ENCODE measurements at regions not wholly inside any gene's neighbourhood (a gene's known extent, or its start where the extent isn't known, plus 50 kb on each side); places are given as distances from the start of the nearest gene placed in this dataset.
"Not testable (repeated sequence)": the region's sequence is repeated elsewhere in the genome, so short reads cannot be mapped to it uniquely, and the experiment has no call there.

DNA sequence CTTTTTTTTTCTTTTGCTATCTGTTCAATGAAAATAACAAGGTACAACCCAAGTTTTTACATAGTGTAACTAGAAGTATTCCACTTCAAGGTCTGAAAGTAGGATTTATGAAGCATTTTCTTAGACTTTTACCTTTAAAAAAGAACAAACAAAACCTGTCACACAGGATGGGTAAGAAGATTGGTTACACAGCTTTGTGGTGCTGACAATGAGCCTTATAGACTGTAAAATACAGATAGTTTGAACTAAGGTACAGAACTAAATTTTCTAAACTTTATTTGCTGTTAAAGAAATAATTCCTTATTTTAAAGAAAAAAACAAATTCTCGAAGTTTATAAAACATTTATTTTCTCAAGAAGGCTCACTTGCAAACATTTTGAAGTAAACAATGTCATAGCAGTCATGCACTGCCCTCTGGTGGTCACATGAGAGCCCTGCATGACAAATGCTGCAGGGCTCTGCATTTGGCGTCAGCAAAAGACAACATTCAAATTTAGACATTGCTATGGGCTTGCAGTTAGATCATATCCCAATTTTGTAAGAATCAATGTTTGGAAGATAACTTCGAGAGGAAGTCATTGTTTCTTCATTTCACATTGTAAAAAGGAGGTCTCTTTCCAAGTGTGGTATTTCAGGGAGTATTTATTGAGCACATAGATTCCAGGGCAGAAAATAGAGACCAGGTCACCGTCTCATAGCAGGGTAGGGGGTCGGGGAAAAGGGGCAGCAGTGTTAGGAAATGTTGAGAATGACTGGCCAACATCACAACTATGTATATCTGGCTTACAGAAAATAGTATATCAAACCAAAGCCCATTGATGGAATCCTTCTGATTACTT is 115.3 kb upstream of the FMN2 start:
- no peak for DNase-seq (ENCODE audit: low read depth in 4 of 4, low spot score in 1 of 4)

DNA sequence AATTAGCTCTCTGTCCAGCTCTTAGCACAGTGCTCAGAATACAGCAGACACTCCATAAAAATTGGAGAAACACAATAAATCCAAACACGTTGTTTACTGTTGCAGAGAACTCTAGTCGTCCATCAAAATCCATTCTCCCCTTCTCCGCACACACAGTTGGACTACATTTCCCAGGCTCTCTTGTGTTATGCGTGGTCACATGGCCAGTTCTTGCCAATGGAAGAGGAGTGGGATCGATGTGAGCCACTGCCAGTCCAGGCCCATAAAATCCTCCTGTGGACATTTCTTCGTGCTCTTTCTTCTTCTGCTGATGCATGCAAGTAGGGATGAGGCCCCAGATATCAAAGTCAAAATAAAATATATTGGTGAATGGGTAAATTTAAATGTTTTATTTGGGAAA is 114.3 kb upstream of the FMN2 start:
- no peak for DNase-seq (ENCODE audit: low read depth in 4 of 4, low spot score in 1 of 4)

DNA sequence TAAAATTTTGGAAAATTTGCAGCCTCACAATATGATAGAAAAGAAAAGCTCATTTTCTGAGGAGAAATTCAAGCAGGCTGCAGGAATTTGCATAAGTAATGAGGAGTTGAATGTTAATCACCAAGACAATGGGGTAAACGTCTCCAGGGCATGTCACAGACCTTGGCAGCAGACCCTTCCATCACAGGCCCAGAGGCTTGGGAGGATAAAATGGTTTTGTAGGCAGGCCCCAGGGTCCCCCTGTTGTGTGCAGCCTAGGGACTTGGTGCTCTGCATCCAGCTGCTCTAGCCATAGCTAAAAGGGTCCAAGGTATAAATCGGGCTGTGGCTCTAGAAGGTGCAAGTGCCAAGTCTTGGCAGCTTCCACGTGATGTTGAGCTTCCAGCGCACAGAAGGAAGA is 112.2 kb upstream of the FMN2 start:
- no peak for DNase-seq (ENCODE audit: low read depth in 4 of 4, low spot score in 1 of 4)

DNA sequence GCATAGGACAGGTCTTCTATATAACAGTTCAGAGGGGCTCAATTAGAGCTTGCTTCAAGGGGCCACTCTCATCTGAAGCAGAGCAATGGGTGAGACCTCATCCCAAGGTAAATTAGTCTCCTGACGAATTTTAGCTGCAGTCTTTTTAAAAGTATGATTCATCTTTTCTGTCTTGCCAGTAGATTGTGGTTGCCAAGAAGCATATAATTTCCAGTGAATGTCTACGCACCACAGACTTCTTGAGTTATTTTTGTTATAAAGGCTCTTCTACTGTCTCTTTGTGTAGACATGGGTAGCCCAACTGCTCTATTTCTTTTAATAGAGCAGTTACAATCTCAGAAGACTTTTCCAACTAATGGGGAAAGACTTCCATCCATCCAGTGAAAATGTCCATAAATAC is 108.9 kb upstream of the FMN2 start:
- DNase-seq (ENCODE audit: low read depth in 4 of 4, low spot score in 1 of 4), result no peak

DNA sequence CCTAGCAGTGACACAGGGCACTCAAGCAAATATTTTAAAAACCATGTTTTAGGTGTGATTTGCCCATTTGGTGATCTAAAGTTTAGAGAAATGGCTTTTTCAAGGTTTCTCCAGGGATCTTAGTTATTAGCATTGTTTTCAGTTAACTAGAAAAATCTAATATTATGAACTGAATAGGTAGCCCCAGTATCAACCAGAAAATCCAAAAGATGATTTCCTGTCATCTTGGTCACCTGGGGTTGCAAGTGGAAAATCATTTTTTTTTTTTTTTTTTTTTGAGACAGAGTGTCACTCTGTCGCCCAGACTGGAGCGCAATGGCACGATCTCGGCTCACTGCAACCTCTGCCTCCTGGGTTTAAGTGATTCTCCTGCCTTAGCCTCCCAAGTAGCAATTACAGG is 106.6 kb upstream of the FMN2 start:
- DNase-seq (ENCODE audit: low read depth in 4 of 4, low spot score in 1 of 4), result no peak

DNA sequence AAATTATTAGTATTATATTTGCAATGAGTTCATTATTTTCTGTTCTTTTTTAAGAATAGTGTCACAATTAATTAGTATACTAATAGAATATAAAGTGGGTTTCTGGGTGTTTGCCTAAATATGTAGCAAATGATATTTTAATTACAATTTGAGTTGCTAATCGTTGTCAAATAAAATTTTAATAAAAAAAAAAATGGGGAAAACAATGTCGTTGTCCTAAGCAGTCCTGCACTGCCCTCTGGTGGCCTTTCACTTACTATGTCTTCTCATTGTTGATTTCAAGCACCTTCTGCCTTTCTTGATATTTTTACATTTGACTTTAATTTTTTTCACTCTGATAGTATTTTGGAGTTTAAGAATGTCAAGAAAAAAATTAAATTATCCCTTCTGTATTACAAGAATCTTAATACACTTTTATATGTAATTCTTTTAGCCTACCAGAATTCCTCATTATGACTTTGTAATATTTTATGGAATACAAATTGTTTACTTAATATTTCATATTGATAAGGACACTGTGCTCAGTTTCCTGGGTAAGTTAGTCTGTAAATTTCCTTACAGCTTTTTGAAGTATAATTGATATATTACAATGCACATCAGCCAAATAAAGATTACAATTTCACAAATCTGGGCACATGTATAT is 104.5 kb upstream of the FMN2 start:
- DNase-seq (ENCODE audit: low read depth in 4 of 4, low spot score in 1 of 4), result no peak

DNA sequence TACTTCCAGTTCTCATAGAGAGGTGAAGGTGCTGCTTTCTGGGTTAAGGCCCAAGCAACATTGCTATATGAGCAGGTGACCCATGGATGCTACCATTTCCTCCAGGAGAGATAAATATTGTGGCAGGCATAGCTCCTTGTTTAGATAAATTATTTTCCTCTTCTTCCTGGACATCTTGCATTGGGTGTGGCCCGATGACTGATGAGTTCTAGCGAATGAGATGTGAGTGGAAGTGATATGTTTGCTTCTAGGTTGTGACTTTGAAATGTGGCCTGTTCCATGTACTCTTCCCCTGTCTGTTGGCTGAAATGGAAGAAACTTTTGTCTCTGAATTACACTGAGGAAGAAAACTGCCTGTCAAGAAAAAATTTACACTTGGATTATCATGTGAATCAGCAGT is 101.7 kb upstream of the FMN2 start:
- DNase-seq (ENCODE audit: low read depth in 4 of 4, low spot score in 1 of 4), result no peak

DNA sequence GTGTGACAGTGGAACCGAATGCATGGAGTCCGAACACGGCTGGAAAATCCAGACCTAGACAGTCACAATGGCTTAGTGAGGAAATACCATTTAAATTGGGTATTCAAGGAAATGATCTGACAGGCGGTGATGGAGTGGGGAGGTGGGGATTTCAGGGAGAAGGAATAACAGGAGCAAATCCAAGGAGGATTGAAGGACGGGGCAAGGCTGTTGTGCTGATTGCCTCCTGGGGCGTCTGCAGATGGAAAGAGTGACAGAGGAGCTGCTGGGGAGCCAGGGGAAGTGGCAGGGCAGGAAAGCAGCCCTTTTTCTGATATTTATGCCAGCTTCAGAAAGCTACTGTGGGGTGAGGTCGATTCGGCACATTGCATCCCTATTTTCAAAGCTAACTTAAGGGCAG is 99.1 kb upstream of the FMN2 start:
- DNase-seq (ENCODE audit: low read depth in 4 of 4, low spot score in 1 of 4), result not testable (repeated sequence)

DNA sequence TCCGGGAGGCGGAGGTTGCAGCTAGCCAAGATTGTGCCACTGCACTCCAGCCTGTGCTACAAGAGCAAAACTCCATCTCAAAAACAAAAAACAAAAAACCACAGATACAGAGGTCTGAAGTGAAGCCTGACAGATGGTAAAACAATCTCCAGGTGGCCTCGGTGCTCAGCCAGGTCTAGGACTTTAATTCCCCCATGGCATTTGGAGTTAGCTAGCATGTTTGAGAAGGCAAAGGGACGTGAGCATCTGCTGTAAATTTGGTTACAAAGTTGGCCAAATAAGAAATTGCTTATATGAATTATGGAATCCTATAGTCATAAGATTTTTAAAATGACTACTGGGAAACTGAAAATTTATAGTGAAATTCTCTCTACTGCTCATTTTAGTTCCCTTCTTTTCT is 98.3 kb upstream of the FMN2 start:
- no peak for DNase-seq (ENCODE audit: low read depth in 4 of 4, low spot score in 1 of 4)

DNA sequence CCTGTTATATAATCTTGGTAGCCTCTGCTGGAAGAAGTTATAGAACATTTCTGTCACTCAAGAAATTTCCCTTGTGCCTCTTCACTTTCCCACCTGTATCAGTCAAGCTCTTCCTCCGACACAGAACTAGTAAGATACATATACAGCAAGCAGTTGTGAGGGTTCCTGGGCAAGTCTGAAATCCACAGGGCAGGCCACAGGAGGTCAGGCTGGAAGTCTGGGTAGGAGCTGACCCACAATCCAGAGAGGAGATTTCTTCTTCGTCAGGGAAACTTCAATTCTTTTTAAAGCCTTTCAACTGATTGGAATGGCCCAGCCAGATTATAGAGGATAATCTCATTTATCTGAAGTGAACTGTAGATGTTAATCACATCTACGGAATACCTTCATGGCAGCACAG is 96.4 kb upstream of the FMN2 start:
- no peak for DNase-seq (ENCODE audit: low read depth in 4 of 4, low spot score in 1 of 4)

DNA sequence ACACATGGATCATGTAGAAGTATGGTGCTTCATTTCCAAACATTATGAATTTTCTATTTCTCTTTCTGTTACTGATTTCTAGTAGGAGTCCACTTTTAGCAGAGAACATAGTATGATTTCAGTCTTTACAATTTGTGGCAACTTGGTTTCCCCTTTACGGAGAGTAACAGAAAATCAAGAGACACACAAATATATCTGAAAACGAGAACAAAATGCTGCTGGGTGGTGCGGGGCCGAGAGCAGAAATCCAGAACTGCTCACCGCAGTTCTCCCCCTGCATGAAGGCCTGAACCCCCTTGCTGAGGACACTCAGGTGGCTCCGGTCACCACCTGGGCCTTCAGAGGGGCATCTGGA is 94.5 kb upstream of the FMN2 start:
- DNase-seq (ENCODE audit: low read depth in 4 of 4, low spot score in 1 of 4), result no peak

DNA sequence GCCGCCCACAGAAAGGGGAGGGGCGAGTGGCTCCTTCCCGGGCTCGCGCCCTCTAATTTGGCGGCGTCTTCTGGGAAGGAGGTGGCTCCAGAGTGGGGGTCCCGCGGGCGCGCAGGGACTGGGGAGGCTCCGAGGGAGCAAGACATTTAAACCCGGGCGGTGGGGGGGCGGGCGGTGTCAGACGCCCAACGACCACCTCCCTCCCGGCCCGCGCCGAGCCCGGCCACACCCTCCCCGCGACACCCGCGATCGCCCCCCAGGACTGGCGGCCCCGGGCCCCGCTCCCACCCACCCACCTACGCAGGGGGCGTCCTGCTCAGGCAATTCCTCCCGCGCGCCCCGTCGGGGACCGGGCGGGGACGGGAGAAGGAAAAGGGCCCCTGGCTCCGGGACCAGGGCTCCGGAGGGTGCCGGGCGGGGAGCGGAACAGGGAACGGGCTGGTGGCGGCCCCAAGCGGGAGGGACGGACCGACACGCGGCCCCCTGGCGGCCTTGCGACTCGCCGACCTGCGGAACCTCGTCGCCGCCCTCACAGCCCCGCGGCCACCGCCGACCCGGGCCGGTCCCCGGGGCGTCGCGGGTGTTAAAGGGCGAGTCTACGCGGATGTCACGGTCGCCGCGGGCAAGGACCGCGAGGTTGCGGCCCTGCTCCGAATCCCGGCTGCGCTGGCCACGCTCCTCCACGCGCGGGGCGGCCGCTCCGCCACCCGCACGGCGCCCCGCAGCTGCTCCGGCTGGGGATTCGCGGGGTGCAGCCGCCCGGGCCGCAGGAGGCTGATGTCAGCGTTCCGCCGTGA is 94.0 kb upstream of the FMN2 start:
- no peak for DNase-seq (ENCODE audit: low read depth in 4 of 4, low spot score in 1 of 4)

DNA sequence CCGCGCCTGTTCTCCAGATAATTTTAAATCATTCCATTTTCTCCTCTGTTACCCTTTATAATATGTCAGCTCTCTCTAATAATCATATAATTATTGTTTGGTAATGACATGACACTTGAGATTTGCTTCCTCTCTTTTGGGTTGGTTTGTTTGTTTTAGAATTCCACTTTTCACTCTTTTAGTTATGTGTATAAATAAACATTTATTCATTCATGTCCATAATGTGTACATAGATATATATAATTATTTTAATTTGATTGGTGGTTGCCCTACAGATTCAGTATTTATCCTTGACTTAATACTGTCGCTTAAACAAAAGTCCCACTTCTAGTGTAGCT is 93.4 kb upstream of the FMN2 start:
- no peak for DNase-seq (ENCODE audit: low read depth in 4 of 4, low spot score in 1 of 4)

DNA sequence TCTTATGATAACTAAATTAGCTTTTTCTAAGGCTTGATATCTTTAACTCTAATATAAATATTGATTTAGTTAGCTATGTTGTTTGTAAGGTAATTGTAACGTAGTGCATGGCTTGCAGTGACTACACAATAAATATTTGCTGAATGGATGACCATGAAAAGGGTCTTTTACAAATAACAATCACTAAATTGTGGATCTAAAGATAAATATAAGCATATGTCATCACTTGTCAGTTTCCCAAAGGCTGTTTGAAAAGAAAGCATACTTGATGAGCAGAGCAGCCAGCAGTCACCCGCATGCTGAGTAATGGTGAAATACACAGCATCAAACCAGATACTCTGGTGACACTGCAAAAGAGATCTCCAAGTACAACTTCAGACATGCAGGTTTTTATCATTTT is 92.5 kb upstream of the FMN2 start:
- no peak for DNase-seq (ENCODE audit: low read depth in 4 of 4, low spot score in 1 of 4)

DNA sequence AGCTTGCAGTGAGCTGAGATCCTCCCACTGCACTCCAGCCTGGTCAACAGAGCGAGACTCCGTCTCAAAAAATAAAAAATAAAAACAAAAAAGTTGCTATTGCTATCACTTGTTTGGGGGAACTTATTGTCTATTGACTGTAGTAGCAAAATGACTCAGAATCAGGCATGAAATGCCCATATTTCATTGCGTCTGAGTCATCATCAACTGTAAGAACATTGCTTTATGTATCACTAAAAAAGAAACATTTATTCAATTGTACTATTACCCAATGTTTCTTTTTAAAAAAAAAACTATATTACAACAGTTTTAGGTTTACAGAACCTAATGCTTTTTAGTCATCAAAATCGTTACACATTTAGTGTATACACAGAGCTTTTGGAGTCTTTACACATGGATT is 91.0 kb upstream of the FMN2 start:
- DNase-seq (ENCODE audit: low read depth in 4 of 4, low spot score in 1 of 4), result no peak

DNA sequence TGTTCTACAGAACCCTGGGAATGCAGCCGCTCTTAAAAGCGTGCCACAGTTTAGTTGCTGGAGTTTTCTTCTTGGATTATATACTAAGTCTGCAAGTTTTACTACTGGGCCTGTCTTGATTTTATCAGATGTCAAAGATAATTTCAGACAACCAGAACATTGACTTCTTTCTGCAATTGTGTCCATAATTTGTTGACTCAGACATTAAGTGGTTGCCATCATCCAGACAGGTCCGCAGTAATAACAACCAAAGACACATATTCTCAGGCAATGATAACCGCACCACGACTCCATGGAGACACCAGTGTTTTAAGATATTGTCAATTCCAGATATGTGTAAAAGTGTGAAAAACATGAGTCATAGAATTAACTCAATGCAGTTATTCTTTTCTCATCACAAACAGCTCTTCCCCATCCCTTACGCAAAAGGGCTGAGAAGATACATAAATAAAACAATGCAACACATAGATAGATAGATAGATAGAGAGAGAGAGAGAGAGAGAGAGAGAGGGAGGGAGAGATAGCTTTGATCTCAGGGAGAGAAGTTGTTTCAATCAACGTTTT is 90.4 kb upstream of the FMN2 start:
- DNase-seq (ENCODE audit: low read depth in 4 of 4, low spot score in 1 of 4), result no peak

DNA sequence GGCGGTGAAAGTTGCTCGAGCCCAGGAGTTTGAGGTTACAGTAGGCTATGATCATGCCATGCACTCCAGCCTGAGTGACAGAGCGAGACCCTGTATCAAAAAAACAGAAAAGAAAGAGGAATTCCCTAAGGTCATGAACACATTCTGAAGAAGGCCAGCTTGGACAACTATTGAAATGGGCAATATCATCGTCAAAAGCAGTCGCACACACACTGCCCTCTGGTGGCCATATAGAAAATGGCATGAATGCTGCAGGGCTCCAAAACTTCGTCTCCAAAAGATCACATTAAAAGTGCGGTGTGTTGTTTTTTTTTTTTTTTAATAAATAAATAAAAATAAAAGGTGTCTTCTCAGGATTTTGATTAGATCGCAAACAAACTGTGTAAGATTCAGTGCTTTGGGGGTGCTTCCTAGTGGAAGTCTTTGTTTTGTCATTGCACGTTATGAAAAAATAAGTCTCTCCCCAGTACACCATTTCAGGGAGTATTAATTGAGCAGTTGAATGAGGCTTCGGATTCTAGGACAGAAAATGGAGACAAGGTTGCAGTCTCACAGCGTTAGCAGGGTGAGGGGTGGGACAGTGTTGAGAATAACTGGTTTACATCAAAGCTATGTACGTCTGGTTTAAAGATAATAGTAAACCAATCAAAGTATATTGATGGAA is 87.5 kb upstream of the FMN2 start:
- no peak for DNase-seq (ENCODE audit: low read depth in 4 of 4, low spot score in 1 of 4)

DNA sequence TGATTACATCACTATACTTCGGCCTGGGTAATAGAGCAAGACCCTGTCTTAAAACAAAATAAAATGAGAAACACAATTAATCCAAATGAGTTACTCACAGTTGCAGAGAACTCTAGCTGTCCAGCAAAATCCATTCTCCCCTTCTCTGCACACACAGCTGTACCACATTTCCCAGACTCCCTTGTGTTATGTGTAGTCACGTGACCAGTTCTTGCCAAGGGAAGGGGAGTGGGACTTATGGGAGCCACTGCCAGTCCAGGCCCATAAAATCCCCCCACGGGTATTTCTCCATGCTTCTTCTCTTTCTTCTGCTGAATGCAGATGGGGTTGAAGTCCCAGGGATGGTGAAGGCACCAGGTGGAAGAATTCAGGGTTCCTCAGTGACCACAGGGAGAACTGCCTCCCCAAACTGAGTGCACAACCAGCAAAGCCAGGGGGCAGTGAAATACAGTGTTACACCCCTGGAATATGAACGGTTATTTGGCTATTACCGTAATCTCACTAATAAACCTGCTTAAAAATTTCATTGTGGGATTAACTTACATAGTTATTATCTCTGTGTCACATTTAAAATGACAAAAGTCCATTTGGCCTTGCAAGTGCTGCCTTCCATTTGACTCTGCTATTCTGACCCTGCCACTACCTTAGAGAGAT is 85.6 kb upstream of the FMN2 start:
- DNase-seq (ENCODE audit: low read depth in 4 of 4, low spot score in 1 of 4), result no peak

DNA sequence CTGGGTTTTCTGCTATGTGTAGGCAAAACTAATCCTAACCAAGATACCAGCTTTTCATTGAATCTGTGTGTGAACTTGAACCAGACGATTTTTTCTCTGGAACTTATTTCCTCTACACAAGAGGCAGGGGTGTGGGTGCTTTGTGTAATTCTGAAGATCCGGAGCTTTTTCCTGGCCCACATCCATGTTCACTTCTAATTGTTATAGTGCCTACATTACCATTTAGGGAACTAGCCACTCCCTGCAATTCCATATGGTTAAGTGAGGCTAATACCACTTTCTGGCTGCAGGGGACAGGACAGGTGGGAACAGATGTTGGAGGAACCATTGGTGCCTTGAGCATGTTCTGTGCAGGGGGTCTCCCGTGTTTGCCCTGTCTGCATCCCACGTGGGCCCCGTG is 83.4 kb upstream of the FMN2 start:
- DNase-seq (ENCODE audit: low read depth in 4 of 4, low spot score in 1 of 4), result no peak

DNA sequence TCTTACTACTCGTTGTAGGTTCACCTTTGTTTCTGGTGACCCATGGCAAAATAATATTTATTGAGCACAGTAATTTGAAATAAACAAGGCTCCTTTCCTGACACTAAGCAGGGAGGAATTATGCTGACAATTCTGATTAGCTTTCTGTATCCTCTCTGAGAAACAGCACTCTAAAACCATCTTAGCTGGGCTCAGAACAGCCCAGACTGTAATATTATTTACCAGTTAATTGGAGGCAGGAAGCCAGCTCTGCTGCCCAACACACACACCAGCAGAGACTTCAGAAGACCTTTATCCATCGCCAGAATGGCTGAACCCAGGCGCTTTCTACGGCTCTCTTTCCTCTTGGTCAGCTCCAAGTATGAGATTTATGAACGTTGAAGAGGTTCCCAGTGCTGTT is 77.6 kb upstream of the FMN2 start:
- DNase-seq (ENCODE audit: low read depth in 4 of 4, low spot score in 1 of 4), result no peak

DNA sequence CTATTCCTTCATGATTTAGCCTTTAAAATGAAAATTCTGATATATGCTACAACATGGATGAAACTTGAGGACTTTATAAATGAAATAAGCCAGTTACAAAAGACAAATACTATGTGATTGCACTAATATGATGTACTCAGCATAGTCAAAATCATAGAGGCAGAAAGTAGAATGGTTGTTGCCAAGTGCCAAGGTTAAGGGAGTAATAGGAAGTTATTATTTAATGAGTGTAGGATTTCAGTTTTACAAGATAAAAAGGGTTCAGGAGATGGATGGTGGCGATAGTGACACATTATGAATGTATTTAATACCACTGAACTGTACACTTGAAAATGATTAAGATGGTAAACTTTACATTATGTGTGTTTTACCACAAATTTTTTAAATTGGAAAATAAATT is 73.1 kb upstream of the FMN2 start:
- no peak for DNase-seq (ENCODE audit: low read depth in 4 of 4, low spot score in 1 of 4)
